Neuronal stem cell (in vitro differentiated cells): ENCODE measurements at regions not wholly inside any gene's neighbourhood (a gene's known extent, or its start where the extent isn't known, plus 50 kb on each side); places are given as distances from the start of the nearest gene placed in this dataset.

ENCODE experiments used
- DNase-seq: peaks from one replicate; pipeline ENCODE4 v3.0.0-alpha.2; 2013; ENCODE audit warnings: low spot score
- H2AFZ ChIP-seq: one replicate; pipeline ENCODE4 v1.6.1; 2013; ENCODE audit warnings: mild to moderate bottlenecking, low read length, inconsistent platforms
- H2AK5ac ChIP-seq: 2 replicates; pipeline ENCODE4 v1.6.1; 2013; ENCODE audit warnings: low read depth, mild to moderate bottlenecking, inconsistent platforms, low read length, moderate library complexity, mixed read lengths
- H2BK120ac ChIP-seq: 2 replicates; pipeline ENCODE4 v1.6.1; 2013; ENCODE audit warnings: low read depth, mild to moderate bottlenecking, inconsistent platforms, low read length, moderate library complexity, mixed read lengths
- H2BK12ac ChIP-seq: one replicate; pipeline ENCODE4 v1.6.1; 2013; ENCODE audit warnings: low read length, inconsistent platforms
- H2BK15ac ChIP-seq: 2 replicates; pipeline ENCODE4 v1.6.1; 2013; ENCODE audit warnings: mild to moderate bottlenecking, low read length, inconsistent platforms, mixed read lengths
- H2BK5ac ChIP-seq: one replicate; pipeline ENCODE4 v1.6.1; 2013; ENCODE audit warnings: inconsistent platforms, mild to moderate bottlenecking, low read length, moderate library complexity
- H3K14ac ChIP-seq: one replicate; pipeline ENCODE4 v1.6.1; 2013; ENCODE audit warnings: low read length, inconsistent platforms
- H3K18ac ChIP-seq: 2 replicates; pipeline ENCODE4 v1.6.1; 2013; ENCODE audit warnings: low read length, inconsistent platforms
- H3K23ac ChIP-seq: 2 replicates; pipeline ENCODE4 v1.6.1; 2013; ENCODE audit warnings: low read depth, mild to moderate bottlenecking, mixed read lengths, low read length, inconsistent platforms; ENCODE audit not compliant: poor library complexity
- H3K27ac ChIP-seq: replicated peaks from 3 replicates; pipeline ENCODE4 v1.5.1; 2013; ENCODE audit warnings: low read length, inconsistent platforms
- H3K27me3 ChIP-seq, 3 experiments: 2 replicates each; pipeline ENCODE4 v1.6.1; 2013; ENCODE audit warnings: low read length in 3 of 3, mild to moderate bottlenecking in 2 of 3, inconsistent platforms in 1 of 3, low read depth in 1 of 3, mixed read lengths in 1 of 3, moderate library complexity in 1 of 3; ENCODE audit not compliant: control insufficient read depth in 3 of 3, insufficient read depth in 3 of 3
- H3K36me3 ChIP-seq, 2 donors: replicated peaks in 1 of 2; 2 replicates each; pipeline ENCODE4 v1.6.1; 2013; ENCODE audit warnings: low read length in 2 of 2; ENCODE audit not compliant: control insufficient read depth in 2 of 2, insufficient read depth in 2 of 2
- H3K4ac ChIP-seq: 2 replicates; pipeline ENCODE4 v1.6.1; 2013; ENCODE audit warnings: inconsistent platforms, mild to moderate bottlenecking, low read length, moderate library complexity
- H3K4me1 ChIP-seq, 2 donors: 1 replicate in 1 of 2; 2 replicates in 1 of 2; pipeline ENCODE4 v1.6.1; 2013; ENCODE audit warnings: low read length in 2 of 2, low read depth in 1 of 2; ENCODE audit not compliant: control insufficient read depth in 2 of 2, insufficient read depth in 1 of 2
- H3K4me2 ChIP-seq: one replicate; pipeline ENCODE4 v1.6.1; 2013; ENCODE audit warnings: mild to moderate bottlenecking, low read length, inconsistent platforms; ENCODE audit not compliant: insufficient read depth, poor library complexity, severe bottlenecking
- H3K4me3 ChIP-seq, 2 donors: 2 replicates each; pipeline ENCODE4 v1.5.1; 2013; ENCODE audit warnings: low read length in 2 of 2, mild to moderate bottlenecking in 2 of 2, inconsistent platforms in 1 of 2, moderate library complexity in 1 of 2
- H3K79me1 ChIP-seq: one replicate; pipeline ENCODE4 v1.6.1; 2013; ENCODE audit warnings: low read depth, mild to moderate bottlenecking, inconsistent platforms, low read length, moderate library complexity
- H3K9ac ChIP-seq: one replicate; pipeline ENCODE4 v1.6.1; 2013; ENCODE audit warnings: mild to moderate bottlenecking, low read depth, low read length, inconsistent platforms; ENCODE audit not compliant: poor library complexity
- H3K9me3 ChIP-seq, 2 donors: replicated peaks in 1 of 2; 2 replicates each; pipeline versions ENCODE3 to v1.6.1; 2013; ENCODE audit warnings: low read length in 2 of 2, mild to moderate bottlenecking in 2 of 2, inconsistent platforms in 1 of 2, low read depth in 1 of 2, mixed read lengths in 1 of 2, moderate library complexity in 1 of 2; ENCODE audit not compliant: control insufficient read depth in 2 of 2, insufficient read depth in 1 of 2
- H4K8ac ChIP-seq: one replicate; pipeline ENCODE4 v1.6.1; 2013; ENCODE audit warnings: low read depth, mild to moderate bottlenecking, inconsistent platforms, low read length, moderate library complexity
- H4K91ac ChIP-seq: one replicate; pipeline ENCODE4 v1.6.1; 2013; ENCODE audit warnings: low read length, low read depth, mild to moderate bottlenecking, inconsistent platforms; ENCODE audit not compliant: poor library complexity
- WGBS, 2 donors: extraction: QIAGEN DNeasy Blood & Tissue Kit; methylation state at CpG; one replicate each; pipeline ENCODE4 v1.1.7; 2013; ENCODE audit warnings: missing lambda C conversion rate in 2 of 2, mixed read lengths in 1 of 2; ENCODE audit not compliant: insufficient read length in 2 of 2, insufficient replicate concordance in 1 of 2; ENCODE audit errors: extremely low coverage in 2 of 2; 5-methylcytosine and 5-hydroxymethylcytosine counted together

DNA sequence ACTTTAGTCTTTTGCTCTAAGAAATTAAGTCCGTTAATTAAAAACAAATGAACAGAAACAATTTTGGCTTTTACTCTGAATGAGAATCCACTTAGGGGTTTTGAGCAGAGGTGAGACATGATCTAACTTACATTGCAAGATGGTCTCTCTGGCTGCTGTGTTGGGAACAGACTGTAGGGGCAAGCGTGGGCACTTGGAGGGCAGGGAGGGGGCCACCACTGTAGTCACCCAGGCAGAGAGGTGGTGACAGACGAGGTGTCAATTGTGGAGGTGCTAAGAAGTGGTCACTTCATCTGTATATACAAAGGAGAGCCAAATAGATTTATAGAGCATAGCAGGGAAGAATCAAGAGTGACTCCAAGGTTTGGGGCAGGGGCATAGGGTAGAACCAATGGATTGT, 71.1 kb upstream of the IRF2BP2 start:
- Histone ChIP-seq H3K18ac (no peak overlapping the region), H2BK5ac (no peak overlapping the region), H3K4me3 (no peak overlapping the region), H3K36me3 (no peaks in the 10 kb centered on the region), H4K8ac (no peak overlapping the region), H2AFZ (no peak overlapping the region), H2BK120ac (no peak overlapping the region), H3K23ac (no peak overlapping the region), H2BK12ac (no peak overlapping the region), H3K4me2 (no peak overlapping the region), H3K9me3 (peaks cover 0 to 6% of the 10 kb centered on the region in 2 donors), H2AK5ac (no peak overlapping the region), H2BK15ac (no peak overlapping the region), H3K27me3 (no peaks in the 10 kb centered on the region), H3K27ac (no peak overlapping the region), H3K9ac (no peak overlapping the region), H3K4me1 (peaks cover 0 to 3% of the 10 kb centered on the region in 2 donors), H4K91ac (no peak overlapping the region), H3K14ac (no peak overlapping the region), H3K4ac (no peak overlapping the region), H3K79me1 (no peaks in the 10 kb centered on the region)
- no CpG with 5 or more reads among the region's 3 CpGs for WGBS, 2 donors
- DNase-seq = no peak

DNA sequence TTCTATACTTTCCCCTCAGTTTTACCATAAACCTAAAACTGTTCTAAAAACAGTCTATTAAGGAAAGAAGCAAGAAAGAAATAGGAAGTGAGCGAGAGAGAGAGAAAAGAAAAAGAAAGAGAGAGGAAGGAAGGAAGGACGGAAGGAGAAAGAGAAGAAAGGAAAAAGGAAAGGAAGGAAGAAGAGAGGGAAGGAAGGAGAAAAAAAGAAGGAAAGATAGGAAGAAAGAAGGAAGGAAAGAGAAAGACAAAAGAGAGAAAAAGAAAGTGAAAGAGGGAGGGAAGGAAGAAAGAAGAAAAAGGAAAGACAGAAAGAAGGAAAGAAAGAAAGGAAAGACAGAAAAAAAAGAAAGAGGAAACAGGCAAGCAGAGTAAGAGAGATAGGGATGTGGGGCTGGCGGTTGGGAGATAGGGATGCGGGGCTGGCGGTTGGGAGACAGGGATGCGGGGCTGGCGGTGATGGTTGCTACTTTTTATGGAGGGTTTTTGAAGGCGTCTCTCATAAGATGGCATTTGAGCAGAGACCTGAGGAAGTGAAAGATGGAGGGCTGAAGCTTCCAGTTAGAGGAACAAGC, 70.4 kb upstream of the IRF2BP2 start:
- Histone ChIP-seq H4K8ac (no peak overlapping the region), H3K36me3 (no peaks in the 10 kb centered on the region), H4K91ac (no peak overlapping the region), H2BK120ac (no peak overlapping the region), H3K27me3 (no peaks in the 10 kb centered on the region), H2AK5ac (no peak overlapping the region), H2BK5ac (no peak overlapping the region), H3K4me1 (peaks cover 0 to 3% of the 10 kb centered on the region in 2 donors), H3K9ac (no peak overlapping the region), H2BK15ac (no peak overlapping the region), H3K18ac (no peak overlapping the region), H3K27ac (no peak overlapping the region), H2AFZ (no peak overlapping the region), H3K14ac (no peak overlapping the region), H2BK12ac (no peak overlapping the region), H3K4me2 (no peak overlapping the region), H3K9me3 (peaks cover 0 to 2% of the 10 kb centered on the region in 2 donors), H3K23ac (no peak overlapping the region), H3K79me1 (no peaks in the 10 kb centered on the region), H3K4ac (no peak overlapping the region), H3K4me3 (no peak overlapping the region)
- 88% methylated on average over 2 of the region's 8 CpGs; no CpG with 5 or more reads in 1 of the 2 donors for WGBS, 2 donors
- no peak for DNase-seq

DNA sequence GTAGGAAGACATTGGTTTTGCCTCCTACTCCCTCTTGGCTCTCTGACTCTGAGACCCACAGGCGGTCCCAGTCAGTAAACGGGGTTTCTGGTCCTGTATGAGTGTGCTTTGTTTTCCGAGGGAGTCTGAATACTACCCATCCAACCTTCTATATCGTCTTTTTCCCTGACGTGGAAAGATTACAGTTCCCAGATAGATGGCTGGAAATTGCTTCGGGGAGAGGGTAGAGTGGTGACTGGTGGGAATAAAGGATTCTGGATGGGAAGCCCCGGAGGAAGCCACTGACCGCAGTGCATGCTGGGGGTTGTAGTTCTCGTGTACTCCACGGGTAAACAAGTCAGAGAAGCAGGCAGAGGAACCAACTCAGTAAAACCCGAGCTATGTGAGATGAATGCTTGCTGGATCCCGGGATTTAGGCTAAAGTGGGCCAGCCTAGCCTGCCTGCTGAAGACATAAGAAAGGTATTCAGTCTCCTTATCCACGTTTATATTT, 66.2 kb upstream of the IRF2BP2 start:
- no CpG with 5 or more reads among the region's 13 CpGs for WGBS, 2 donors
- no peak overlapping the region for H3K18ac ChIP-seq
- H3K23ac ChIP-seq = no peak overlapping the region
- H3K36me3 ChIP-seq = no peaks in the 10 kb centered on the region
- H3K4me2 ChIP-seq = peak overlapping the region; percentile 29
- no peak overlapping the region for H2BK12ac ChIP-seq
- H3K4me1 ChIP-seq = no peaks in the 10 kb centered on the region
- H3K27ac ChIP-seq = no peak overlapping the region
- H2BK15ac ChIP-seq = no peak overlapping the region
- H3K9me3 ChIP-seq = no peaks in the 10 kb centered on the region
- no peak overlapping the region for H2BK120ac ChIP-seq
- no peak overlapping the region for H4K8ac ChIP-seq
- H3K27me3 ChIP-seq = no peaks in the 10 kb centered on the region
- H3K4me3 ChIP-seq = peak overlapping the region; percentile 7 to 14
- H3K79me1 ChIP-seq = no peaks in the 10 kb centered on the region
- peak; percentile 66 for DNase-seq
- H4K91ac ChIP-seq = no peak overlapping the region
- no peak overlapping the region for H3K9ac ChIP-seq
- H2AK5ac ChIP-seq = no peak overlapping the region
- H2BK5ac ChIP-seq = no peak overlapping the region
- peak overlapping the region; percentile 77 for H2AFZ ChIP-seq
- H3K14ac ChIP-seq = no peak overlapping the region
- H3K4ac ChIP-seq = no peak overlapping the region

DNA sequence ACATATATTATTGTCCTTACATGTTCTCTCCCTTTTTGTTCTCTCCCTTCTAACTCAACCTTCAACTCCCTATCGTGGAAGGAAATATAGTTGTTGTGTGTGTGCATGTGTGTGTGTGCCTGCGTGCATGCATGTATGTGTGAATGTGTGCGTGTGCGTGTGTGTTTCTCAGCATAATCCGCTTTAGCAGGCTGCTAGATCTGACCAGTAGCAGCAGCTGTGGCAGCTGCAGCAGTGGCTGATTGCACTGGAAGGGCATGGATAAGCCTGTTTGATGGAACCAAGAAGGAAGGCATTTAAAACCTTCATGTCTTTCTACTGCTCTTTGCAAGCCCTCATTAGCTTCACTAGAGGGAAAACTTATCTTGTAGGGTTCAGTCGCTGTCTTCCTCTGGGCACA, 65.6 kb upstream of the IRF2BP2 start:
- Histone ChIP-seq H4K91ac (no peak overlapping the region), H3K4me3 (no peak overlapping the region), H3K18ac (no peak overlapping the region), H3K27ac (no peak overlapping the region), H2BK5ac (no peak overlapping the region), H3K27me3 (no peaks in the 10 kb centered on the region), H3K9ac (no peak overlapping the region), H3K36me3 (no peaks in the 10 kb centered on the region), H2AFZ (peak overlapping the region; percentile 77), H2AK5ac (no peak overlapping the region), H3K23ac (no peak overlapping the region), H3K4ac (no peak overlapping the region), H3K4me2 (no peak overlapping the region), H4K8ac (no peak overlapping the region), H3K14ac (no peak overlapping the region), H3K79me1 (no peaks in the 10 kb centered on the region), H2BK15ac (no peak overlapping the region), H3K9me3 (no peaks in the 10 kb centered on the region), H3K4me1 (no peaks in the 10 kb centered on the region), H2BK12ac (no peak overlapping the region), H2BK120ac (no peak overlapping the region)
- WGBS, 2 donors = no CpG with 5 or more reads among the region's 6 CpGs
- no peak for DNase-seq
